HepG2 (cell line): ENCODE measurements at regions not wholly inside any gene's neighbourhood (a gene's known extent, or its start where the extent isn't known, plus 50 kb on each side); places are given as distances from the start of the nearest gene placed in this dataset.
"Not testable (repeated sequence)": the region's sequence is repeated elsewhere in the genome, so short reads cannot be mapped to it uniquely, and the experiment has no call there.

Experiments used
- FOXA3 ChIP-seq: IDR thresholded peaks from 2 replicates; pipeline ENCODE4 v1.6.1; 2016; ENCODE audit warnings: missing genetic modification reagents, missing compliant biosample characterization
- JUND ChIP-seq: sonication (generic); formaldehyde crosslinking; IDR thresholded peaks from 2 replicates; pipeline ENCODE4 v1.8.0; 2022; ENCODE audit warnings: mild to moderate bottlenecking, missing genetic modification reagents
- NR3C1 ChIP-seq: sonication (generic); formaldehyde crosslinking; IDR thresholded peaks from 2 replicates; pipeline ENCODE4 v1.4.0; 2020; ENCODE audit warnings: missing genetic modification reagents
- POLR2A ChIP-seq, 2 experiments: IDR thresholded peaks; 2 replicates each; pipeline ENCODE4 v1.6.1; 2011; ENCODE audit warnings: low read depth in 2 of 2, low read length in 2 of 2, mild to moderate bottlenecking in 1 of 2, moderate library complexity in 1 of 2; ENCODE audit not compliant: insufficient read depth in 1 of 2
- ZBTB7A ChIP-seq: sonication (generic); formaldehyde crosslinking; IDR thresholded peaks from 2 replicates; pipeline ENCODE4 v1.8.0; 2022; ENCODE audit warnings: mild to moderate bottlenecking, missing genetic modification reagents
- ZNF83 ChIP-seq: sonication (generic); formaldehyde crosslinking; IDR thresholded peaks from 2 replicates; pipeline ENCODE4 v1.4.0; 2020; ENCODE audit warnings: missing genetic modification reagents, mild to moderate bottlenecking, borderline replicate concordance
- TF ChIP-seq, protein P1 (sequence below): sonication (generic); formaldehyde crosslinking; IDR thresholded peaks from 2 replicates; pipeline ENCODE4 v1.4.0; 2020; ENCODE audit warnings: missing genetic modification reagents

DNA sequence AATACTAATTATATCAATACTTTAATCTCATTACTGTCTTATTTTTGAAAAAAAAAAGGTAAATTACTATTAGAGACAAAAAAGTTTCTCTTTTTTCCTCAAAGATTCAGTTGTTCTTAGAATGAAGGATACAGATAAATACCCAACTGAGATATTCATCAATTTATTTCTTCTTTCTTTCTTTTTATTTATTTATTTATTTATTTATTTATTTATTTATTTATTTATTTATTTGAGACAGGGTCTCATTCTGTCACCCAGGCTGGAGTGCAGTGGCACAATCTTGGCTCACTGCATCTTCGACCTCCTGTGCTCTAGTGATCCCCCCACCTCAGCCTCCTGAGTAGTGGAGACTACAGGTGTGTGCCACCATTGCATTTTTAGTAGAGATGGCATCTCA, 1098.6 kb downstream of the GATA3 start:
- TF ChIP-seq ZBTB7A (CRISPR knock-in tag); ZNF83; JUND; POLR2A (IDR thresholded peaks at IDR 0.05; ENCODE audit: insufficient read depth in 1 of 2, low read depth in 2 of 2, low read length in 2 of 2); NR3C1 (CRISPR knock-in tag); FOXA3: not testable (repeated sequence)
- TF ChIP-seq, protein P1, sequence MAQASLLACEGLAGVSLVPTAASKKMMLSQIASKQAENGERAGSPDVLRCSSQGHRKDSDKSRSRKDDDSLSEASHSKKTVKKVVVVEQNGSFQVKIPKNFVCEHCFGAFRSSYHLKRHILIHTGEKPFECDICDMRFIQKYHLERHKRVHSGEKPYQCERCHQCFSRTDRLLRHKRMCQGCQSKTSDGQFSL (CRISPR knock-in tag): not testable (repeated sequence)
